ENCODE measurements at regions not wholly inside any gene's neighbourhood (a gene's known extent, or its start where the extent isn't known, plus 50 kb on each side); places are given as distances from the start of the nearest gene placed in this dataset.

GRCh38 chr1:214900590-214900989 is 181.9 kb upstream of the KCNK2 start:
- no peak for ATAC-seq
- no peak overlapping the region for H3K4me3 ChIP-seq (replicated peaks in 1 of 3; ENCODE audit: insufficient read depth in 1 of 3, low read depth in 2 of 3, low read length in 3 of 3)
- FAIRE-seq: no peak
- no peaks in the 10 kb centered on the region for H3K79me2 ChIP-seq (ENCODE audit: insufficient read depth, low read length)
- intact Hi-C loops (cut with micrococcal nuclease; ENCODE audit: unreplicated experiment) (no loop called here), in situ Hi-C loops (cut with HindIII; ENCODE audit: extremely low pct_ligation_motif_present, low pct_unique_long_range_greater_than_20kb) (no loop called here)
- ChIA-PET POLR2A (no interaction called here), CTCF (ENCODE audit: low intra/inter-chr PET ratio, low total read pairs) (no interaction called here)
- TF ChIP-seq ZNF576 (CRISPR knock-in tag; IDR thresholded peaks at IDR 0.05) (no peak), LBX2 (CRISPR knock-in tag; IDR thresholded peaks at IDR 0.05; ENCODE audit: borderline replicate concordance) (no peak), ZNF263 (CRISPR knock-in tag; IDR thresholded peaks at IDR 0.05) (no peak), NFRKB (IDR thresholded peaks at IDR 0.05) (no peak), RXRB (CRISPR knock-in tag; IDR thresholded peaks at IDR 0.05; ENCODE audit: borderline replicate concordance) (no peak), SOX13 (IDR thresholded peaks at IDR 0.05) (no peak), SOX13 (CRISPR knock-in tag; conservative IDR thresholded peaks at IDR 0.05 in 1 of 2, IDR thresholded peaks at IDR 0.05 in 1 of 2) (no peak), HMGXB3 (CRISPR knock-in tag; IDR thresholded peaks at IDR 0.05; ENCODE audit: borderline replicate concordance) (no peak), NCOA2 (CRISPR knock-in tag; IDR thresholded peaks at IDR 0.05) (no peak), ZFP90 (CRISPR knock-in tag; IDR thresholded peaks at IDR 0.05; ENCODE audit: borderline replicate concordance) (no peak), NRL (CRISPR knock-in tag; IDR thresholded peaks at IDR 0.05; ENCODE audit: borderline replicate concordance) (no peak), ZBTB38 (CRISPR knock-in tag; IDR thresholded peaks at IDR 0.05) (no peak)
- TF ChIP-seq, protein P1, sequence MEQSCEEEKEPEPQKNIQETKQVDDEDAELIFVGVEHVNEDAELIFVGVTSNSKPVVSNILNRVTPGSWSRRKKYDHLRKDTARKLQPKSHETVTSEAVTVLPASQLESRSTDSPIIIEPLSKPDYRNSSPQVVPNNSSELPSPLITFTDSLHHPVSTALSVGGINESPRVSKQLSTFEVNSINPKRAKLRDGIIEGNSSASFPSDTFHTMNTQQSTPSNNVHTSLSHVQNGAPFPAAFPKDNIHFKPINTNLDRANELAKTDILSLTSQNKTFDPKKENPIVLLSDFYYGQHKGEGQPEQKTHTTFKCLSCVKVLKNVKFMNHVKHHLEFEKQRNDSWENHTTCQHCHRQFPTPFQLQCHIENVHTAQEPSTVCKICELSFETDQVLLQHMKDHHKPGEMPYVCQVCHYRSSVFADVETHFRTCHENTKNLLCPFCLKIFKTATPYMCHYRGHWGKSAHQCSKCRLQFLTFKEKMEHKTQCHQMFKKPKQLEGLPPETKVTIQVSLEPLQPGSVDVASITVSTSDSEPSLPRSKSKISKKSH (CRISPR knock-in tag; IDR thresholded peaks at IDR 0.05; ENCODE audit: borderline replicate concordance): no peak
- TF ChIP-seq, protein P2, sequence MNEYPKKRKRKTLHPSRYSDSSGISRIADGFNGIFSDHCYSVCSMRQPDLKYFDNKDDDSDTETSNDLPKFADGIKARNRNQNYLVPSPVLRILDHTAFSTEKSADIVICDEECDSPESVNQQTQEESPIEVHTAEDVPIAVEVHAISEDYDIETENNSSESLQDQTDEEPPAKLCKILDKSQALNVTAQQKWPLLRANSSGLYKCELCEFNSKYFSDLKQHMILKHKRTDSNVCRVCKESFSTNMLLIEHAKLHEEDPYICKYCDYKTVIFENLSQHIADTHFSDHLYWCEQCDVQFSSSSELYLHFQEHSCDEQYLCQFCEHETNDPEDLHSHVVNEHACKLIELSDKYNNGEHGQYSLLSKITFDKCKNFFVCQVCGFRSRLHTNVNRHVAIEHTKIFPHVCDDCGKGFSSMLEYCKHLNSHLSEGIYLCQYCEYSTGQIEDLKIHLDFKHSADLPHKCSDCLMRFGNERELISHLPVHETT (CRISPR knock-in tag; conservative IDR thresholded peaks at IDR 0.05): no peak
- DNase-seq (ENCODE audit: low spot score): no peak
- no peaks in the 10 kb centered on the region for H3K4me1 ChIP-seq (ENCODE audit: insufficient read depth, low read length)
- H3K9me3 ChIP-seq (ENCODE audit: low read length): no peaks in the 10 kb centered on the region
- H4K20me1 ChIP-seq (ENCODE audit: insufficient read depth, low read length): no peaks in the 10 kb centered on the region
- no peak overlapping the region for H3K4me2 ChIP-seq (ENCODE audit: low read depth, low read length)
- WGBS (ENCODE audit: low lambda C conversion rate): 7% methylated on average over 4 of the region's 4 CpGs
- no peak overlapping the region for H3K9ac ChIP-seq (ENCODE audit: insufficient read depth, low read depth, low read length)
- no peak overlapping the region for H3K27ac ChIP-seq (ENCODE audit: extremely low read length, insufficient read depth, low read length)
- no peak overlapping the region for H2AFZ ChIP-seq (ENCODE audit: low read length)
- H3K36me3 ChIP-seq (replicated peaks in 1 of 2; ENCODE audit: control insufficient read depth in 1 of 2, insufficient read depth in 2 of 2, low read length in 2 of 2): no peaks in the 10 kb centered on the region
- BruUV-seq (replicated peaks): no TSS peak
- H3K27me3 ChIP-seq (ENCODE audit: control insufficient read depth in 1 of 2, insufficient read depth in 2 of 2, low read length in 2 of 2): no peaks in the 10 kb centered on the region

All from HepG2 (cell line).